ENCODE measurements at regions not wholly inside any gene's neighbourhood (a gene's known extent, or its start where the extent isn't known, plus 50 kb on each side); places are given as distances from the start of the nearest gene placed in this dataset.
"Not testable (repeated sequence)": the region's sequence is repeated elsewhere in the genome, so short reads cannot be mapped to it uniquely, and the experiment has no call there.

- not testable (repeated sequence) for DNase-seq
These were observed 890.1 kb upstream of the MANEA start for GRCh38 chr6:94687255-94687654.

GRCh38 chr6:94683409-94683808, 893.9 kb upstream of the MANEA start:
- DNase-seq = no peak

GRCh38 chr6:94680669-94681212, 896.6 kb upstream of the MANEA start:
- DNase-seq = no peak

GRCh38 chr6:94673251-94673650, 904.1 kb upstream of the MANEA start:
- DNase-seq = no peak

- no peak for DNase-seq
These were observed 907.3 kb upstream of the MANEA start for GRCh38 chr6:94670017-94670416.

- DNase-seq = no peak
These were observed 908.5 kb upstream of the MANEA start for GRCh38 chr6:94668876-94669275.

- DNase-seq = no peak
These were observed 918.4 kb upstream of the MANEA start for GRCh38 chr6:94658929-94659328.

GRCh38 chr6:94651239-94651638, 926.1 kb upstream of the MANEA start:
- DNase-seq = no peak

- no peak for DNase-seq
These were observed 932.1 kb upstream of the MANEA start for GRCh38 chr6:94645191-94645590.

GRCh38 chr6:94639564-94639963, 937.8 kb upstream of the MANEA start:
- no peak for DNase-seq

GRCh38 chr6:94636780-94637385, 940.5 kb upstream of the MANEA start:
- DNase-seq = no peak

GRCh38 chr6:94623586-94623985, 953.7 kb upstream of the MANEA start:
- no peak for DNase-seq

- DNase-seq = no peak
These were observed 954.6 kb upstream of the MANEA start for GRCh38 chr6:94622783-94623182.

GRCh38 chr6:94600636-94601035, 976.7 kb upstream of the MANEA start:
- DNase-seq = no peak

- DNase-seq = no peak
These were observed 979.8 kb upstream of the MANEA start for GRCh38 chr6:94597487-94597886.

GRCh38 chr6:94590416-94590815, 986.9 kb upstream of the MANEA start:
- DNase-seq = no peak

- DNase-seq = no peak
These were observed 989.0 kb upstream of the MANEA start for GRCh38 chr6:94588301-94588700.

GRCh38 chr6:94584211-94584610, 993.1 kb upstream of the MANEA start:
- DNase-seq = no peak

GRCh38 chr6:94570581-94570980, 1006.8 kb upstream of the MANEA start:
- DNase-seq = no peak

- DNase-seq = no peak
These were observed 1014.5 kb upstream of the MANEA start for GRCh38 chr6:94562846-94563245.

- no peak for DNase-seq
These were observed 1017.4 kb upstream of the MANEA start for GRCh38 chr6:94559829-94560537.

- not testable (repeated sequence) for DNase-seq
These were observed 1020.1 kb upstream of the MANEA start for GRCh38 chr6:94557207-94557606.

GRCh38 chr6:94548201-94548600, 1029.1 kb upstream of the MANEA start:
- DNase-seq = no peak

GRCh38 chr6:94535798-94536197, 1041.5 kb upstream of the MANEA start:
- DNase-seq = no peak

Data from SIG-M5 (cell line).